GM21447 (cell line): ENCODE measurements at regions not wholly inside any gene's neighbourhood (a gene's known extent, or its start where the extent isn't known, plus 50 kb on each side); places are given as distances from the start of the nearest gene placed in this dataset.

Source experiments
- ATAC-seq: cut with Tn5 transposase; IDR thresholded peaks from one replicate; pipeline ENCODE4 v1.9.1; 2021; ENCODE audit not compliant: unreplicated experiment

DNA sequence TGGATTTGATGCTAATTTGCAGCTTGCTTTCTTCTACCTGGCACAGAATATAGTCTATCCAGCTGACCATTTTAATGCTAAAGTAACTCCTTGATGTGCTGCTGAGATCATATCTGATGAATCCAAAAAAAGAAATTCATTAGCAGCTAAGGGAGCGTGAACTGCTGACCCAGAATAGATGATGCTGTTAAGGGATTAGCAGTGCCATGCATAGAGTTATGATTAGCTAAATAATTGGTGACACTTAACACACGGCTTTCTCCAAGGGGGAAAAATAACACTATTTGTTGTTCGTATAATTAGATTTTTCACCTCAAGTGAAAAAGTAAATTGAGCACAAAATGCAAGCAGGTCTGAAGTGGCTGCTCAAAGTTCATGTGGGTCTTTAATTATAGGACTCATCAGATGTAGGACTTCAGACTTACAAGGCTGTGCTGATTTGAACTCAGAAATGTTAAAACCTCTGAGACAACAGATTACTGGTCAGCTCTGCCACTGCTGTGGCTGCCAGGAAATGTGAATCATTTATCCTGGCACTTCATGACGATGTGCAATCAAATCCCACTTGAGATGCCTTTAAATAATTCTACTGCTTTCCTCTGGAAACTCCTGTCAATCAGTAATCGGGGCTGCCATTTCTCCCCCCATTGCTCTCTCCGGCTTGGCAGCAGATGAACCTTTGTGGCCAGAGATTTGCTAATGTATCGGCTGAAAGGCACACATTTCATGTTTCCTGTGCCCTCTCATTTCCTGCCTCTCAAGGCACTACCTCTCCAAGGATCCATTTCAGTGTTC lies 291.6 kb upstream of the C9orf72 start:
- ATAC-seq, result no peak

DNA sequence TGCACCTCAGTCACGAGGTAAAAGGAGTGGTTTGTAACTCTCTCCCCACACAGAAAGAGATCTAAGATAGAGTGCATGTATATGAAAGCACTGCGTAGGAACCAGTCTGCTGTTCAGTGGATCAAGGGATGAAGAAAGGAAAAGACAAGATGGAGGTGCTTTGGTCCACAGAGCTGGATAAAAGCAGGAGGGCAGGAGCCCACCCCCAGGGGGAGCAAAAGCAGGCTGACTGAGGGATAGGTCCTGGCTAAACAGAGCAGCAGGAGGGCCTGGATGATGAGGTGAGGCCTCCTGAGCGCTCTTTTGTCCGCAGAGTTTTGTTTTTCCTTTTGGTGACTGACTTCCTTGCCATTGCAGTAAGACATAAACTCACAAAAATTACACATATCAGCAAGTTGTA lies 293.5 kb upstream of the C9orf72 start:
- ATAC-seq, result no peak

GRCh38 chr9:27870404-27870803 lies 297.1 kb upstream of the C9orf72 start:
- ATAC-seq, result no peak

GRCh38 chr9:27880156-27880555 lies 306.9 kb upstream of the C9orf72 start:
- ATAC-seq, result no peak

- ATAC-seq, result no peak
Observed at GRCh38 chr9:27880635-27881034, 307.4 kb upstream of the C9orf72 start.

GRCh38 chr9:27888661-27889295 lies 315.5 kb upstream of the C9orf72 start:
- peak; percentile 95 for ATAC-seq

DNA sequence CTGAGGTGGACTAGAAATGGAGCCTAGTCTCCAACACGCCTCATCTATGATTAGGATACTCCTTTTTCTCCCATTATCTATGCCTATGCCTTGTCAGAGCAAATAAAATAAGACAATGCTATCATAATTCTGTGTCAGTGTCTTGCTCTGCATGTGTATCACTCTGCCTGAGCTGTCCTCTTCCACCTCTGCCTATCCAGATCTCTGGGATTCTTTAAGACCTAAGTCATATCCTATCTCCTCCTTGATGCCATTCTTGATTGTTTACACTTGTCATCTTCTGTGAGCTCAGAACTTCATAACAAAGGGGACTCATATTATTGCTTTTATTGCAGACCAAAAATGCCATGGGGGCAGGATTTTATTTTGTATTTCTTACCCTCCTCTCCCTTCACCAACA lies 351.2 kb upstream of the C9orf72 start:
- no peak for ATAC-seq

DNA sequence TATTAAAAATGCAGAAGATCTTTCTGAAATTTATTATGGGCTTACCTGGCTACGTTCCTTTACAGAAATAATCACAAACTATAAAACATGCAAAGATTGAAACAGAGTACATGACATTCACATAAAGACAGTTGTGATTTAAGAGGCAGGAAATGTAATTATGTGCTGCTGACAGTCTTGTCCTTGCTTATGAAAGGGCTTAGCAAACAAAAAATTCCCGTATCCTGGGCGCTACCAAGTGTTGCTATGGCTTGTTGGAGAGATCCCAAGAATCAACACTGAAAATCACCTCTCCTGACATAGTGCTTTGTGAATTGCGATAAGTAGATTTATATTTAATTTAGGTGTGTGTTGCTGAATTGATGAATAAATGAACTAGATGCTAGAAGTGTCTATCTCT lies 352.5 kb upstream of the C9orf72 start:
- ATAC-seq, result no peak

DNA sequence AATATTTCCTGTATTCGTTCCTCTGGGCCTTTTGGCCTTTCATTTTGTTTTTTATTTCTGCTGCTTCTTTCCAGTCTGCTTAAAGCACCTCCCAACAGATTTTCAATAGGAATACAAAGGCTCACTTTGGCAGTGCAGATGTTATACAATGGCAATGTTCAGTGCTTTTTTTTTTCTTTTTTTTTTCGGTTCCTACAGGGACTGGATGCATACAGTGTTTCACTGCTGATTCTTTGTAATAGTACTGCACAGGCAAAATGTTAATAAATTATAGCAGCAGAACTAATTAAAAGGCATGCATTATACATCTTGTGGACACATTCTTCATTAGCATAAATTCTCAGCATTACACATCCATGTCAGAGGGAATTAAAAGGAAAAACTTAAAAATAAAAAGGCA lies 356.6 kb upstream of the C9orf72 start:
- ATAC-seq, result no peak

GRCh38 chr9:27933210-27934025 lies 360.1 kb upstream of the C9orf72 start:
- ATAC-seq, result no peak

GRCh38 chr9:27934471-27934870 lies 361.2 kb upstream of the C9orf72 start:
- no peak for ATAC-seq

GRCh38 chr9:27939186-27939585 lies 365.9 kb upstream of the C9orf72 start:
- no peak for ATAC-seq

GRCh38 chr9:27940535-27940934 lies 367.3 kb upstream of the C9orf72 start:
- ATAC-seq, result no peak

- no peak for ATAC-seq
Observed at GRCh38 chr9:27943501-27943900, 370.2 kb upstream of the C9orf72 start.

GRCh38 chr9:27945386-27945785 lies 372.1 kb upstream of the C9orf72 start:
- ATAC-seq, result no peak

DNA sequence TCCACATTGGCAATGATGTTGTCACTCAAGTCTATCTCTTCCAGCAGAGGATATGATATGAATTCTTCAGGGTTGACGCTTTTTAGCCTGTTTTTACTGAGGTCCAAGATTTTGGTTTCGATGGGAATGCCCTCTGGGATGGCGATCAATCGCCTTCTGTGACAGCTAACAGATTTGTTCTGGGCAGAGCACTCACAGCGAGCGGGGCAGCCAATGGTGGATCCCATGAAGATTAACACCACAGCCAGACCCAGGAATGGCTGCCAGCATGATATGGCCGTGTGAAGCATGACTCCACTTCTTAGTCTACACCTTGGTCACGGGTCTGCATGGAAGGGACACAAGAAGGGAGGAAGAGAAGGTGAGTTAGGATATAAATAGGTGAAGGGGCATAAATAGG lies 377.1 kb upstream of the C9orf72 start:
- ATAC-seq, result no peak

GRCh38 chr9:27954858-27955257 lies 381.6 kb upstream of the C9orf72 start:
- ATAC-seq, result no peak

DNA sequence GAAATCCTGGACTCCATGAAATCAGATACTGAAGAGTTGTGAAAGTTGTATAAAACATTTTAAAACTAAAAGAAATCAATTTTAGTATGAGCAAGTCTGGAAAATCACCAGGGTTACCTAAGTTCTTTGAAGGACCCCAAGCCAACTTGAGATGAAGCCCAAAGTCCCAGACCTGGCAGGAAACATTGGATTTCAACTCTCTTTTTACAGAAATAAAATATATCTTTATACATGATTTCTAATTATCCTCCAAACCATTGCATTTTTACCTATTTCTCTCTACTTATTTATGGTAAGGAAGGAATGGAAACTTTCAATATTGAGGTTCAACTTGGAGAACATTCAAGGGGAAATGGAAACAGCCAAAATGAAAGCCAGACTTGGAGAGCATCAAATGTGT lies 390.6 kb upstream of the C9orf72 start:
- ATAC-seq, result no peak

GRCh38 chr9:27967210-27967609 lies 393.9 kb upstream of the C9orf72 start:
- no peak for ATAC-seq

DNA sequence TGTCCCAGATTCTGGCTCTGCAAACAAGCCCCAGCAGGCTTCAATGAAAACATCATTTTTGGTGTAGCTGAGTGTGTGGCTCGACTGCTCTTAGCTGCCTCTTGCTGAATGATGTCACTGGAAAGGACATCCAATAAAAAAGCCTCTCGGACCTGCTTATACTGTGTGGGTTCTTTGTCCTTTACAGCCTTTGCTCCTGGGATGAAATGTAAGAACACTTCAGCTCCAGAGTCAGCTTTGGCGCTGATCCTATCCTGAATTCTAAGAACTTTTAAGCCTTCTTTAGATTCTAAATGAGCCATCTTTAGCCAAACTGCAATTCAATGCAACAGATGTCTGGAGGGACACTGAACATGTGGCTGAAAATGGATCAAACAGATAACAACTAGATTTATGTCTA lies 404.6 kb upstream of the C9orf72 start:
- no peak for ATAC-seq

GRCh38 chr9:27985714-27986113 lies 412.4 kb upstream of the C9orf72 start:
- ATAC-seq, result no peak

DNA sequence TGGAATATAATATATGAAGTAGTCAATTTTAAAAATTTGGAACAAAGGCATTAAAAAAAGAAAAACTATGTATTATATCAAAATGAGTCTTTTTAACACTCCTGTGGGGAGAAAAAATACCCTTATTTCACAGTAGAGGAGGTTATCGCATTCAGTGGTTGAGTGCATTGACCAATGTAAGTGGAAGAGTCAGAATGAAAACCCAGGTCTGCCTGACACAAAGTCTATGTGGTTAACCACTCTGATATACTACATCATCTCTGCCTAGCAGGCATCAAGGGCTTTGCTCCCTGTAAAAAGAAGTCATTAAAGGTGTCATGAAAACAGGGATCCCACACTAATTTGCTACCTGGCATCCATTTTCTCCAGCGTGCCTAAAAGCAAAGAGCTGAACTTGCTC lies 417.2 kb upstream of the C9orf72 start:
- ATAC-seq, result peak; percentile 75
